Globus pallidus (tissue), 1 donor: ENCODE measurements at regions not wholly inside any gene's neighbourhood (a gene's known extent, or its start where the extent isn't known, plus 50 kb on each side); places are given as distances from the start of the nearest gene placed in this dataset.
"Not testable (repeated sequence)": the region's sequence is repeated elsewhere in the genome, so short reads cannot be mapped to it uniquely, and the experiment has no call there.

Source experiments
- DNase-seq: peaks from one replicate; pipeline ENCODE4 v3.0.0-alpha.2; 2015; ENCODE audit warnings: low spot score

- no peak for DNase-seq
These were observed 127.7 kb upstream of the ZNF267 start for GRCh38 chr16:31745900-31746299.

- no peak for DNase-seq
These were observed 118.5 kb upstream of the ZNF267 start for GRCh38 chr16:31754998-31755615.

GRCh38 chr16:31764103-31764502 lies 109.5 kb upstream of the ZNF267 start:
- DNase-seq = no peak

GRCh38 chr16:31767267-31767666 lies 106.3 kb upstream of the ZNF267 start:
- DNase-seq = no peak

- no peak for DNase-seq
These were observed 93.3 kb upstream of the ZNF267 start for GRCh38 chr16:31780342-31780741.

GRCh38 chr16:31785126-31785525 lies 88.5 kb upstream of the ZNF267 start:
- no peak for DNase-seq

GRCh38 chr16:31807086-31807485 lies 66.5 kb upstream of the ZNF267 start:
- no peak for DNase-seq

GRCh38 chr16:31810863-31811262 lies 62.7 kb upstream of the ZNF267 start:
- no peak for DNase-seq

- not testable (repeated sequence) for DNase-seq
These were observed 57.5 kb upstream of the ZNF267 start for GRCh38 chr16:31816141-31816540.

- no peak for DNase-seq
These were observed 54.2 kb upstream of the ZNF267 start for GRCh38 chr16:31819386-31819785.

GRCh38 chr16:31819948-31820347 lies 53.7 kb upstream of the ZNF267 start:
- DNase-seq = no peak
